ENCODE measurements at regions not wholly inside any gene's neighbourhood (a gene's known extent, or its start where the extent isn't known, plus 50 kb on each side); places are given as distances from the start of the nearest gene placed in this dataset.
"Not testable (repeated sequence)": the region's sequence is repeated elsewhere in the genome, so short reads cannot be mapped to it uniquely, and the experiment has no call there.

DNA sequence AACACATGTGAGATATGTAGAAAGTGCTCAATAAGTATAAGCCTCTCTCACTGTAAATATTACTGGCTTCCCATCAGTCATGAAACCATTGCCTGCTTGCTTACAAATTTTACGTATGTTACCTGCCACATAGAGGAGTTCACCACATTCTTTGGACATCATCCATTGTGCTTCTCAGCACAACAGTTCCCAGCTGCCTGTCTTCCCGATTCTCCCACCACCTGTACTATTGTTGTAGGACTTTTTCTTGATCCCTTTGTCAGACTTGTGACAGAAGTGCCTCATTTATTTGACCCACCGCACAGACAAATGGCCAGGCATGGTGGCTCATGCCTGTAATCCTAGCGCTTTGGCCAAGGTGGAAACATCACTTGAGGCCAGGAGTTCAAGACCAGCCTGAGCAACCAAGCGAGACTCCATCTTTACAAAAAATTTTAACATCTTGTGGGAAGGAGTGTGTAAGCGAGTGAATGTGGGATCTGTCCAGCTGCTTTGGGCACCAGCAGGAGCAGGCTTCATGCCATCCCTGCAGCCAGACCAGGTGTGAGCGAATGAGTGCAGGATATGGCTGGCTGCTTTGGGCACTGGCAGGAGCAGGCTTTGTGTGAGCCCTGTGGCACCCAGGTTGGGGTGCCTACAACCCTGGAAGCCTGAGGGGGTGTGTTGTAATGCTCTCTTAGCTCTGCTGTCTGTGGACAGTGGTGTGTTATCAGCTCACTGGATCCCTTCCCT, 139.9 kb upstream of the ELL2 start:
- DNase-seq (ENCODE audit: low read depth) = no peak

DNA sequence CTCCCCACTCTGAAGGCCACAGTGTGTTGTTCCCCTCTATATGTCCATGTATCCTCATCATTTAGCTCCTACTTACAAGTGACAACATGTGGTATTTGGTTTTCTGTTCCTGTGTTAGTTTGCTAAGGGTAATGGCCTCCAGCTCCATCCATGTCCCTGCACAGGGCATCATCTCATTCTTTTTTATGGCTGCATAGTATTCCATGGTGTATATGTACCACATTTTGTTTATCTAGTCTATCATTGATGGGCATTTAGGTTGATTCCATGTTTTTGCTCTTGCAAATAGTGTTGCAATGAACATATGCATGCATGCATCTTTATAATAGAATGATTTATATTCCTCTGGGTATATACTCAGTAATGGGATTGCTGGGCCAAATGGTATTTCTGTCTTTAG, 135.8 kb upstream of the ELL2 start:
- DNase-seq (ENCODE audit: low read depth) = not testable (repeated sequence)

DNA sequence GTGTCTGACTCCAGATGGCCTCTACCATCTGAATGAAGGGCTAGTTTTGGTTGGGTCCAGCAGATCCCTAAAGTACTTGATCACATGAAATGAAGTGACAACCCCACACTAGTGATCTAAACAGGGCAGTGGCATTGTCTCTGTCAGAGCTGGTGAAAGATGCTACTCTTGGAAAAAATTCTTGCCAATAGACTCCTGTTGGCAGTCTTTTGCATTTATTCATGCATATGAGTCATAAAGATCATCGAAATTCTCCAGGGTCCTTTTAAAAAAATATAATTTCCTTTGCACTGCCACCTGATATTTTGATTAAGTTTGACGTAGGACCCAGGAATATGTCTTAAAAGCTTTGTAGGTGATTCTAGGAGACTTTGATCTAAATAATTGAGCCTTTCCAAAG, 135.1 kb upstream of the ELL2 start:
- no peak for DNase-seq (ENCODE audit: low read depth)

DNA sequence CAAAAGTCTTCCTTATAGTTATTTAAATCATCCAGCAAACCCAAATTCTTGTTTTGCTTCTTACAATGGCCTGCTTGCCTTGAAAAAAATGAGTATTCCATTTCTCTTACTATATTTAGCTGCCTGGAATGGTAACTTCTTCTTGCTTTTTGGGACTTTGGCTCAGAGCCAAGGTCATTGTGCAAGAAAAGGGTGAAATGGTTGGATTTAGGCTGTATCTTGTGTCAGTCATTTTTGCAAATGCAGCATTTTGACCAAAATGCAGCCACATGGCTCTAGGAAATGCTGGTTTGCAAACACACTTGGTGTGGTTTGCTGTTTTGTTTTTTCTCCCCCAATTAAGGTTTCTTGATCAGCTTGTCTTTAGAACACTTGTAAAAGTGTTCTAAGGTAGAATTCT, 133.3 kb upstream of the ELL2 start:
- DNase-seq (ENCODE audit: low read depth) = no peak

DNA sequence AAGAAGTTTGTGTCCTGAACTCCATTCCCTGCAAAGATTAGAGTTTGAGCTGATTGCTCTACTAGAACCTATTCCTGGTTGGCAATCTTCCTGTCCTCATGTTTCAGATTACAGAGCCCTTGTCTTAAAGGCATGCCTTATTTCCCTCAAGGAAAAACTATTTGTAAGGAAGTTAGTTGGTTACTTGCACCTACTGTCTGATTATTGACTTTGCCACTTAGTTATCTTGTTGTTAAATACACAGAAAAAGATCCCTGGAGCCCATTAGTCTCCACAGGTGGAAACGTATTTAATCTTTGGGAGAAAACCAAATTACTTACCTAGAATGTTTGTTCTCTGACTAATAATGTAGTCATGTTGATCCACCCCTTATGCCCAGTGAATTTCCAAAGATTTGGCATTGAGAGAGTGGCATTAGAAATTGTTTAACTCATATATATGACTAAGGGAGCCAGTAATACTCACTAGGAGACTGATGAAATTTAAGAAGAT, 132.3 kb upstream of the ELL2 start:
- DNase-seq (ENCODE audit: low read depth) = no peak

DNA sequence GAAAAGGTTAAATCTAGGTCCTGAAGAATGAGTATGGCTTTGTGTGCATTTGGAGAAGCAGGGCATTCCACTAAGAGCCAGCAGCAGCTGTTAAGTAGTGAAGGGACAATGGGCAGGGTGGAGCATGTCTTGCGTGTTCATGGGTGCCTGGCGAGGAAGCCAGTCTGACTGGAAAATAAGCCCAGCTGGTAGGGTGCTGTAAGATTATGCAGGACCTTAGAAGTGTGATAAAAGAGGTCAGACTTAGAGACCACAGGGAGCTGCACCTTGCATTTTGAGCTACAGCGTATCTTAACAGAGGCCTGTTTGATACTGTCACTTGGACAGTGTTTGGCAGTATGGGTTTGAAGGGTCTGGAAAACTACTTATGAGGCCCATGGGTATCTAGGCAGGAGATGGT, 131.7 kb upstream of the ELL2 start:
- no peak for DNase-seq (ENCODE audit: low read depth)

DNA sequence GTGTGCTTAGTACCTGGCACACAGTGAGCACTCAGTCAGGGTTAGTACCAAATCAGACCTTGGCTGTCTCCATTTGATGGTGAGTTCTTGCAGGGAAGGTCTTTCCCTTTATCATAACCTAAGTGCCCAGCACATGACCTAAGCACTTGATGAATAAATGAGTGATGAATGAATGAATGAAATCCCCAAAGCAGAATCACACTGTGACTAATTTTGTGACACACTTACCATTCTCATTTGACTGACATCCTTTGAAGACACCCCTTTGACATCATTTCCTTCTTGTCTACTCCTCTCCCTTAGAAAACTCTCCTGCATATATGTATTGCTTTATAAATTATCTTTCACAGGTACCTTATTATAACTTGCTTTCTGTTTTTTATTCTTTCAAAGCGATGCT, 130.2 kb upstream of the ELL2 start:
- DNase-seq (ENCODE audit: low read depth) = no peak

DNA sequence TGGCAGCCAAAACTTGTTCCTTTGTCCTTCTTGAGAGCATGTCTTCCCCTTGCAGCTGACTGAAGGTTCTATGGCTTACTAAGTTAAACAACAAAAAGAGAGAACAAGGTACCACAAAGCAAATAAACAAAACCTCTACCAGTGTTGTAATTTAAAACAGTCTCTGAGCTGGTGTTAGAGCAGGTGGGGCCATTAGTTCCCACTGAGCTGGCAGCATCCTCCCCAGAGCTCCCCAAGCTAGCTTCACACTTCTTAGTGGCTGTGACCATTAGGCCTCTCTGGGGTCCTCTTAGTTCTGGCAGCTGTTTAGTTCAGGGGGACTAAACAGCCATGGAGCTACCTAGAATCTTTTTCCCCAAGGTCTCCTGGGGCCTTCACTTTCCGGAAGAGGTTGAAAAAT, 128.6 kb upstream of the ELL2 start:
- no peak for DNase-seq (ENCODE audit: low read depth)

DNA sequence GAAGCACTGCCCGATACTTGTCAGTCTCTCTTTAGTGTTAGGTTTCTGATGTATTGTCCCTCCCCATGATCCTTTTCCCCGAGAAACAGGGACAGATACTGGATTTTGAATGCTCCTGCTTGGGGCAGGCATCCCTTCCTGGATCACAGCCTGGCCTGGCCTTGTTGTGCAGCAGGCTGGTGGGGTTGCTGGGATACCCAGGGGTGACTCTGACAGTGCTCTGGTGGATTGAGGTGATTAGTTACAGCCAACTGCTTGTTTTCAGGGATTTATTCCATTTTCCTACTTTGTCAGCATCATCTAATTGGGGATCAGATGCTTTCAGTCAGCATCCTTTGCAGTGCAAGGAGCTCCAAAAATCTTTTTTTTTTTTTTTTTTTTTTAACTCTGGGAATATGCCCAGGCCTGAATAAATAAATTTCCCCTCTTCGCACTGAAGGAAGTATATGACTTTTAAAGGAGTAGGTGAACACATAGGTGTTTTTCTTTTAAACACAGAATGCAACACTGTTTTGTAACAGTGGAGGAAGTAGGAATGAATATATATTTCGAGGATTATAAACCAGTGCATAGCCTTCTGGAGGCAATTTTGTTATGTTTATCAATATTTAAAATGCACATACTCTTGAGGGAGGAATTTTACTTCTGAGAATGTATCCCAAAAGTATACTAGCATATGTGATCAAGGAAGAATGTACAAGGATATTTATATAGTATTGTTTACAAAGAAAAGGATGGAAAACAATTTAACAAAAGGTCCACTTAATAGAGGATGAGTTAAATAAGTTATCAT, 127.3 kb upstream of the ELL2 start:
- no peak for DNase-seq (ENCODE audit: low read depth)

DNA sequence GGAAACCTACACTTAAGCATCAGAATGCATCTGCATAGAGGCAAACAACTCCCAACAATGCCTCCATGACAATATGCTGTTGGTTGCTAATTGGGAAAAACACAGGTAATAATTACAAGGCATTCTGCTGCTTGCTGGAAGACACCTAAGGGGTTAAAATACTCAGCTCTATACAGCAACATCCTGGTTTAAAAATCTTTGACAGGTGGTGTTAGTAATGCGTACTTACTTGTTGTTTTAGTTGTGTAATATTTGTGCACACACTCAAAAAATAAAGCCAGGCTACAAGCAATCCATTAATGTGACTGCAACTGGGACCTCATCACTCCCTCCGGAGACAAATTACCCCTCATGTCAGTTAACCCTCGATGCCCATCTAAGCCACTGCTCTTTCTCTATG, 126.3 kb upstream of the ELL2 start:
- no peak for DNase-seq (ENCODE audit: low read depth)

DNA sequence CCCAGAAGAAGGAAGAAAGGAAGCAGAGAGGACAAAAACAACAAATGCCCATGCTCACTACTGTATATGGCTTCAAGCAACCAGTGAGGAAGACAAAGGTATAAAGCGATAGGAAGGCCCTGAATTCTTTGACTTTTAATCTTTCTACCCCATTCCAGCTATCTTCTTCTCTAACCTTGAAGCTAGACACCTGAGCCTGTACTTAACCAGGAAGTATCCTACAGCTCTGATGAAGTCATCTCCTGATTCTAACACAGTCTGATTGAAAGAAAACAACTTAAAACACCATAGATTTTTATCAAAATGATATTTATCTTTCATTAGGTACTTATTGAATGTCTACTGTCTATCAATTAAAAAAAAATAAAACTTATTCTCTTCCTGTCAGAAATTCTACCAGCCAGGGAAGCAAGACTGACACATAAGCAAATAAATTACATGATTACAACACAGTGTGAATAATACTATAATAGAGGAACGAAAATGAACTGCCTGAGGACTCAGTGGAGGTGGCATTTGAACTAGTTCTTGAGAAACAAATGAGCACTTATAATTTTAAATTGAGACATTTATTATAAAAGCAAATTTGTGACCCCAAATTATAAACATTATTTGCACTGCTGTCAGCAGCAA, 123.3 kb upstream of the ELL2 start:
- no peak for DNase-seq (ENCODE audit: low read depth)

DNA sequence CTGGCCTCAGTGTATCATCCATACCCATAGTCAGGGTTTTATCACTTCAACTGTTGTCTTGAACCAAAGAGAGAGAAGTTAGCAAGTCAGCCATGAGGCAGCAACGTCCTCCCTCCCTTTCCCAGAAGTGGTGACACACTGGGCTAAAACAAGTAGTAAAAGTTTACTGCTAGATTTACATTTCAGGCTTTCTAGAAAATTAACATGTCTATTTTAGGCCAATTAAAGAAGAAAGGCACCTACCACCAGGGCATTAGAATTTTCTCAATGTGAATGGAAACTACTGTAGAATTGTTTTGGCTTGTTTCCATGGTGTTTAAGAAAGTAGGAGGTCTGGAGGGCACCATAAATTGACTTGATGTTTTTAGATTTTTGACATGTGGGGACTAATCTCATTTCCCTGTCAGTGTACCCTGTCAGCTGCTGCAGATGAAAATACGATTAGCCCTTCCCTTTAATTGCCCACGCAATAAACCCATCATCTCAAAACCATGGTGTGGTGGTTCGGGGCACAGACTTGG, 121.8 kb upstream of the ELL2 start:
- DNase-seq (ENCODE audit: low read depth) = no peak

DNA sequence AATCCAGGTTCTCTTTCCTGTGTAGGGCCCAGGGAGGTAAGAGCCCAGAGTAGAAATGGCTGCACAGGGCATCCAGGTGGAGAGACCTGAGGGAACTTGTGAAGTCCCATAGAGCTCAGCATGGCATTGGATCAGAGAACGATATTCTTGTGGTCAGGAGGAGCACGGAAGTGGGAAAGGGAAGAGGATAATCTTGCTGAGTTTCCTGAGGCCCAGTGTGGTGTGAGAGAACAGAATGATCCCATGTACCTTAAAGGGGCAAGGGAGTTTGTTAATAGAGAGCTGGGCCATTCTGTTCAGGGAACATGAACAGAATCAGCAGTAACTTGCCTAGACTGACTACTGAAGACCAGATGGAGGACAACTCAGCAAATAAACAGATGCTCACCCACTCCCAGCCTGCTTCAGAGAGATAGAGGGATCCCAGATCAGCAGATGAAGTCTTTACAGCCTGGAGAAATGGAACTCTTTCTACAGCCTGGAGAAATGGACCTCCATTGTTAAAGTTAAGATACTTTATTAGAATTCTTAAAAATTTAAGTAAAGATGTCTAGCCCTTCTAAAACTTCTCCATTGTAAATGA, 119.7 kb upstream of the ELL2 start:
- DNase-seq (ENCODE audit: low read depth) = no peak

DNA sequence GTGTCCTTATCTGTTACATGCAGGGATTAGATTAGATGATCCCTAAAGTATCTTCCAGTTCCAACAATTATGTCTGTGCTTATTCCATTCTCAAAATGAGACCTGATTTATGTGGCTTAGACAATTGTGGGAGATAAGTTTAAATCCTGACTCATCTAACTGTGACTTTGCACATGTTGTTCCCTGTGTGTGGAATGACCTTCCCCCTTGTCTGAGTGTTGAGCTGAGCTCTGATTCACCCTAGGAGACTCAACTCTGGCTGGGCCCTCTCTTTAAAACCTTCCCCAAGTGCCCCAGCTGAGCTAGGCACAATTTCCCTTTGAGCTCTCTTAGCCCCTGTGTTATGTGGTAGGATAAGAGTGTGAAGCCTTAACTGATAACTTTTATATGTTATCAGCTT, 118.9 kb upstream of the ELL2 start:
- DNase-seq (ENCODE audit: low read depth) = no peak

DNA sequence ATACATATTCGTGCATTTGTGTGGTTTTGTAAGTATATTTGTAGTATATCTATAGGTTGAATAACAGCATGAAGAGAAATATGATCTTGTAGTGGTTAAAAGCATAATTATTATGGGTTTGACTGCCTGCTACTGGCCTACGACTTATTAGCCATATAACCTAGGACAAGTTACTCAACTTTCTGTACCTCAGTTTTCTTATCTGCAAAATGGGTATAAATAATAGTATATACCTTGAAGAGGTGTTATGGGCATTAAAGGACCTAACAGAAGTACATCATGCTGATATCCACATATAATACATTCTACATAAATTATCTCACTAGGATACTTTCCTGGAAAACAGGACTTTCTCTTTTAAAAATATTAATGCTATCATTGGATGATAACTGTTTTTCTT, 118.3 kb upstream of the ELL2 start:
- no peak for DNase-seq (ENCODE audit: low read depth)

DNA sequence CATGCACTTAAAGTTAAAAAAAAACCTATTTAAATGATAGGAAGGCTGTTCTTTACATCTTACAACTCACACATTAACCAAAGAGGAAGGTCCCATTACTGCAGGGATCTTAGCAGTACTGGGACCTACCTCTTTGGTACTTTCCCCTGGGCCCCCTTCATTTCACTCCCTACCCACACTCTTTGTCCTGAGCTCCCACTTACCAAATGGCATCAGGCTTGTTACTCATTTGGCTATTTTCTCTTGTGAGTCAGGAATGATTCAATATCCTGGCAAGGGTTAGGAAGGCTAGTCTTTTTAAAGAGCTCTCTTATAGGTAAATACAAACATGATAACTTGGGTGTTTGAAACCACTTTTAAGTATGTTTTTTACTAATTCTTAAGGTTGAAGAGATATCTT, 117.4 kb upstream of the ELL2 start:
- no peak for DNase-seq (ENCODE audit: low read depth)

DNA sequence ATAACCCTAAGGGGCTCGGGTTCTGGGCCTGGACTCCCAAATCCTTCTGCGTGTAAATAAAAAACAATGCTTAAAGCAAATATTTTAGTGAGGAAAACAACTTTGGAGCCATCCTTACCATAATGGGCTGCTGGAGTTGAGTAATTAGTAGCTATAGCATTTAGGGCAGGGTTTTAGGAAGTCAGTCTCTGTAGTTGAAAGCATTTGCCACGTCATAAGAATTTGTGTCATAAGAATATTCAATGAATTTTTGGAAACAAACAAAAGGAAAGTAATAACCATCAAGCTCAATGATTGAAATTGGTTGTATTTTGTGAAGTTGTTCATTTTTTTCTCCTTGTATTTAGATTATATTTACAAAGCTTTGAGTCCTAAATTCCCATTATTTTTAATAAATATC, 114.8 kb upstream of the ELL2 start:
- DNase-seq (ENCODE audit: low read depth) = no peak

DNA sequence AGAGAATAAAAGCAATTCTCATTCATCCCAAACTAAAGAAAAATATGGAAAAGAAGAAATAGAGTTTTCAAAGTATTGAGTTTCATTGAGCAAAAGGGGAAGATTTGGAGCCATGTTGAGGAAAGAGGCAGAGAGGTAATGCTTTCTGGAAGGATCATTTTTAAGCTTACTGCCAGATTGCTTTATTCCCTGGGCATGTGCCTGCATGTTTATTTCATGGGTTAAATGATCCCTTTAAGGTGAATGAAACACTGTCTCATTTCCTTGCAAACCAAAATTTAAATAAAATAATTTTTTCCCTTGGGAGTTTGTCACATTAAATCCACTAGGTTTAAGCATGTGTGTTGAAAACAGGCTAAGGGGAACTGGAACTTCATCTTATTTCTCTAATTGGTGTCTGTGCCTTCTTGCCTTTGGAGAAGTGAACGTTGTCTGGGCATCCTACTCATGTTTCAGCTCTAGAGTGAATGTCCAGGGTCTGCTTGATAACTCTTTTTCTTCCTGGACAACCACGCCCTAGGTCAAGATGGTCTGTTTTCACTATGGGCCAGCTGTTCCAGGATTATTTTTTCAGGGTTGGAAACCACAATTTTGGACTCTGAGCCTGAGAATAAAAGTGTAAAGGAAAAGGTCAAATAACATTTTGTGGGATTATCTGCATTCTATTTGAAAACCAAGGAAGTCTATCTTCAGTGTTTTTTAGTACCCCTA, 114.1 kb upstream of the ELL2 start:
- DNase-seq (ENCODE audit: low read depth) = no peak

DNA sequence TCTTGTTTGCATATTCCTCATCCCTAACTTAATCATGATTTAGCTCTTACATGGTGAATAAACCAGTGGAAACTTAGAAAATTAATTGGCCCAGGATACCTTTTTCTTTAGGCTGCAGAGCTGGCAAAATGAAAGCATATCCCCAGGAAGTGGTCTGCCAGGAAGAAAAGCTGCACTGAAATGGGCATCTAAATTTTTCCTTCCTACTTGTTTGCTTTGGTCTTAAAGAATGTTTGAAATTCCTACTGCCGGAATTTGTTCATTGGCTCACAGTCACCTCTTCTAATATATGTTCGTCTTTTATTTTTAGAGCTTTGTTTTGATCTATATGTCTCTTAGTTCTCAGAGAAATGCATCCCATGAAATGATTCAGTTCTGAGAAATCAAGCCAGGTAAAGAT, 113.2 kb upstream of the ELL2 start:
- no peak for DNase-seq (ENCODE audit: low read depth)

DNA sequence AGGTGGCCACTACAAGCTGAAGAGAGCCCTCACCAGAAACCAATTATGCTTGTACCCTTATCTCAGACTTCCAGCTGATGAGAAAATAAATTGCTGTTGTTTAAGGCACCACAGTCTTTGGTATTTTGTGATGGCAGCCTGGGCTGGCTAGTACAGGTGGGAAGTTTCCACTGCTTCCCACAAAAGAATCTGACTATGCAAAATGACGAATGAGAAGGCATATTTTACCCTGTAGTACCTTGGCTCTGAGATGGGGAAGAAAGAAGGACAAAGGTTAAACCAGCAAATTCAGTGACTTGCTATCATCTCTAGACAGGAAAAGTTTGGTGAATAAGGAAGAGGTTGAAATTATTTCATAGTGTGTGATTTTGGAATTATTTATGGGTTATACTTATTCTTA, 112.8 kb upstream of the ELL2 start:
- DNase-seq (ENCODE audit: low read depth) = no peak

DNA sequence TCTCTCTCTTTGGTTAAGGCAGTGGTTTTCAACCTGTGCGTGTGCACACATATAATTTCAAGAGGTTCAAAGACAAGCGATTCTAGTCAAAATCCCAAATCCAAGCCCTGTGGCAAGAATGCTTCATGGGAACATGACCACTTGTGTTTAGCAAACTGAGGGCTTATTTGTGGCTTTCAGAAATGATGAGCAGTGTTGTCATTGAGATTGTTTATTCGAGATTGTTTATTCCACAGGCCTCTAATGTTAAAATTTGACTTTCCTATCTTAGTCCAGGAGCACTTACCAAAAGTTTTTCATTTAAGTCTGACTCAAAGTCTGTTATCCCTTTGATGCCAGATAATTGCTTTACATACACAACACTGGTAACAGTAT, 111.1 kb upstream of the ELL2 start:
- DNase-seq (ENCODE audit: low read depth) = no peak

Data from activated T-helper 1 cell treated with Interleukin-2 at 50 U/mL for 16 hours (primary cell).